NCI-H2107 (cell line): ENCODE measurements at regions not wholly inside any gene's neighbourhood (a gene's known extent, or its start where the extent isn't known, plus 50 kb on each side); places are given as distances from the start of the nearest gene placed in this dataset.

Experiments used
- DNase-seq: peaks from one replicate; lab custom pipeline; 2025; lab: John Stamatoyannopoulos, UW

DNA sequence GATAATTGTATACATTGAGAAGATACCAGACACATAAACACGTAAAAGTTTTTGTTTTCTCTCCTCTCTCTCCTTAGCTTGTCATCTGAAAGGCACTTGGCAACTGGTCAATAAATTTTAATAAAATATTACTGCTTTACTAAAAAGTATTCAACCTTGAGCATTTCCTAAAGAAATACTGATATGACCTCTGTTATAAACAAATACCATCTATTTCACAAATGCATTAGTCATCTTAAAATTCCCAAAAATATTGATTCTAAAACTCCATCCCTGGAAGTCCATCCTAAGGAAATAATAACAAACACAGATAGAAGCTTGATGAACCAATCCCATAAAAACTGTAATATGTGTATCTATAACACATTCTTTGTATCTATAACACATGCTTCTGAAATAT lies 483.2 kb downstream of the TLR4 start:
- DNase-seq: no peak

DNA sequence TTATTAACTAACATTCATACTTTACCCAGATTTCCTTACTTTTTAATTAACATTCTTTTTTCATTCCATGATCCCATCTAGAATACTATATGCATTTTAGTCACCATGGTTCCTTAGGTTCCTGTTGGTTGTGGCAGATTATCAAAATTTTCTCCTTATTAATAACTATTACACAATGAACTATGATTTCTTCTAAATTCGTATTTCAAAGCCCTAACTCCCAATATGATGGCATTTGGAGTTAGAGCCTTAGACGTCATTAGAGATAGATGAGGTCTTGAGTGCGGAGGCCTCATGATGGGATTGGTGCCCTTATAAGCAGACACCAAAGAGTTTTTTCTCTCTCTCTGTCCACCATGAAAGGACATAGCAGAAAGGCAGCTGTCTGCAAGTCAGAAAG lies 485.4 kb downstream of the TLR4 start:
- DNase-seq: no peak

DNA sequence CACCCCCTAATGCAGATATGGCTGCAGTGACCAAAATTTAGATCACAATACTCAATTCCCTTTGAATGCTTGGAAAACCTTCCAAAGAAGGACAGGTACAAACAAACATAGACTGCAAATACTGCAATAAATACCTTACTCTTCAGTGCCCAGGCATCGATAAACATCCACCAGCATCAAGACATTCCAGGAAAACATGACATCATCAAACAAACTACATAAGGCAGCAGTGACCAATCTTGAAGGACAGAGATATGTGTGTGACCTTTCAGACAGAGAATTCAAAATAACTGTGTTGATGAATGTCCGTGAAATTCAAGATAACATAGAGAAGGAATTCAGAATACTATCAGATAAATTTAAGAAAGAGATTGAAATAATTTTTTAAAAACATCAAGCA lies 488.6 kb downstream of the TLR4 start:
- DNase-seq: no peak

DNA sequence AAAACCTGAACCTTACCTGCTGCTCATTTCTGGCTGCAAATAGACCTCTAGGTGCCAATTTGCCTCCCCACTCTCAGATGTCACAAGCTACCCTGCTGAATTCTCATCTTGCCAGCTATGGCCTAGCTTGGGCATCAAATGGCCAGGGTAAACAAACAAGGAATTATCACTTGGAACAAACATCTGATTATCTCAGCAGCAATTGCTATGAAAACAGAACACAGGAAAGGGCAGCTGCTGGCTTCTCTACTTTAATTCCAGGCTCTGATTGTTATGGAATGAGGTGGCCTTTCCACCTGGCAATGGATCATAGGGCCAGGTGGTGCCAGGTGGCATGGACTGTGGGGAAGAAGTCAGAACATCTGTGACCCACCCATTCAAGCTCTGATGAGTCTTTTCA lies 505.1 kb downstream of the TLR4 start:
- no peak for DNase-seq

DNA sequence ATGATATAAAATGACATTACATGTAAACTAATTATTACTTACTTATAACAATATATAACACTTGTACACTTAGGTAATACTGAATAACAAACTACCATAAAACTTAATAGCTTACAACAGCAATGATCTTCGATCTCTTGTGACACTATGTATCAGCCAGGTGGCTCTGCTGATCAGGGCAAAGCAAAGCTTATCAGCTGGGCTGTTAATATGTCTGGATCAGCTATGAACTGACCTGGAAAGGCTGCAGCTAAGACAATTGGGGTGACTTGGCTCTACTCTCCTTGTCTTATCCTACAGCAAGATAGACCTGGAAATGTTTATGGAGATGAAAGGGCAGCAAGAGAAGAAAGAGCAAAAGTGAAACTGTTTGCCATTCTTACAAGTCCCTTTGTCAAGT lies 511.3 kb downstream of the TLR4 start:
- no peak for DNase-seq

DNA sequence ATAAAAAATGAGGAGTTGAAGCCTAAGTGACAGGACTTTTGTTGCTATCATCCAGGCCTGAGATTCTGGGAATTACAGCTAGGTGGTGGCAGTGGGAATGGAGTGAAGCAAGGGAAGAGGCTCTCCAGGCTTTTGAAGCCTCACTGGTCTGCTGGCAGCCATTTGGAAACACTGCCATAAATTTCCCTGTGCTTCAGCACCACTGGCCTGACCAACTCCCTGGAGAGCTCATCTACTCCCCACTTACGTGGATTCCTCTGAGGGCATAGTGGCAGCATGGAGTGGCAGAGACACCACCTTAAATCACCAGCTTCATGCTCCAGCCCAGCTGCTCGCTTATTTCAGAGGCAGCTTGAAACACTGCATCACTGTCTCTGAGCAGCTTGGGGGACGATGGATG lies 518.2 kb downstream of the TLR4 start:
- no peak for DNase-seq

DNA sequence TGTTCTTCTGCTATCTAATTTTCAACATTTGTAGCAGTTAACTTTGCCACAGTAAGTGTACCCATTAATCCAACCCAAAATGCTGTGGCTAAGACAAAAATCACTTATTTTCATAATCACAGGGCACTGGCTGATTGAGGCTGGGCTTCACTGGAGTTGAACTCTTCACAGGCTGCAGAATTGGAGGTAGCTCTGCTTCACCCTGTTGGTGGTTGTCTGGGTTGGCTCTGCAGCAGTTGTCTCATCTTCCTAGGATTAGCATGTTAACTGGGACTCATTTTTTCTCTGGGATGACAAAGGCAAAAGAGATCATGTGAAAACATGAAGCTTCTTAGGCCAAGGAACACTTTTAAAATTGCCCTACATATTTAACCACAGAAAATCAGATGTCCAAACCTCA lies 518.9 kb downstream of the TLR4 start:
- no peak for DNase-seq

DNA sequence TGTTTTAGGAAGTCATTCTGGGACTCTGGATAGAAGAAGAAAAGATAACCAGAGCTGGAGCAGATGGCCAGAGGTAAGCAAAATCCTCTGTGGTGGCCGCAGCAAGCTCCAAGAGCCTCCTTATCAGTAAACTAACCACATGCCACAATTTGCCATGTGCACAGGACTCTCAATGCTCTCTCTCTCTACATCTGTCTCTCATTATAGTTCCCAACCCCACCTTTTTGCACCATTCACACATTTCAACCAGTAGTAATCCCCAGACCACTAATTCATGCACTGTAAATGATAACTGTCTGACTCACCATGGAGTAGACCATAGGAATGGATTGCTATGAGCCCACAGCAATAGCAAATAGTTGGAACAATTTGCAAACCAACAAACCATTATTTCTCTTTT lies 526.1 kb downstream of the TLR4 start:
- DNase-seq: no peak

DNA sequence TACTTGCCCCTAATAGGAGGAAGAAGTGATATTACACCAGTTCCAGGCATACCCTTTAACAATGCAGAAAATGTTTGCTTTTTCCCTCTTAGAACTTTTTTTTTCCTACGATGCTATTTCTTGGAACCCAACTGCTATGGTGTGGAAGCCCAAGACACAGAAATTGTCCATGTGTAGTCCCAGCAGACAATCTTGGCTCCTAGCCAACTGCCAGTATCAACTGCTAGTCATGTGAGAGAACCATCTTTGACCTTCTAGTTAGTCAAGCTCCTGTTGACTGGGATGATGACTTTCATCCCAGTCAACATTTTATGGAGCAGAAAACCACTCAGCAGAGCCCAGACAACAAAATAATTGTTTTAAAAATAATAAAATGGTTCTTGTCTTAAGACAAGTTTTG lies 532.4 kb downstream of the TLR4 start:
- DNase-seq: no peak

DNA sequence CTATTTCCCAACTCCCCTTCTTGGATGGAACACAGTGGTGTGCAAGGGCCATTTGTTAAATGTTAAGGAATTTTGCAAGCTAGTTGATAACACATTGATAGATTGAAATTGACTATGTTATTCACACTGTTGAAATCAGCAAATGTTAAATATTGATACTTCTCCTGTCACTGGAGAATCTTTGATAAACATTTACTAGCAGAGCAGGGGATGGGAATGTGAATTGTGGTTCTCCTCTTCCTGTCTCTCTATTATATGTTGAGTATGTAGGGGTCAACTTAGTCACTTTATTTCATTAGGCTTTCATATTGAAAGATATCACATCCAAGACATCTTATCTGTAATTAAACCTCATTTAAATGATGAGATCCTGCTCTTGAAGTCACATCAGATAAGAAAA lies 533.9 kb downstream of the TLR4 start:
- no peak for DNase-seq

DNA sequence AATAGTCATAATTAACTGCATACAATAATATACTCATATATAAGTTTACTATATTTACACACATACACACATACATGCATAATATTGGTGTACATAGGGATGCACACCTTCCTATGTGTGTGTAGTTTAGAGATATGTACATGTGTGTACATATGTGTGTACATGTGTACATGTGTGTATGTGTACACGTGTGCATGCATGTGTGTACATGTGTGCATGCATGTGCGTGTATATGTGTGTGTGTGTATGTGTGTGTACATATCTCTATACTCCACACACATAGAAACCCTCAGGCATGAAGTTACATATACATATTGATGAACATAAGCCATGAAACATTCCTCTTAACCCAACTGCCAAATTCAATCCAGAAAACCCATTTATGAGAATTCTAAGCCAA lies 547.8 kb downstream of the TLR4 start:
- DNase-seq: no peak

DNA sequence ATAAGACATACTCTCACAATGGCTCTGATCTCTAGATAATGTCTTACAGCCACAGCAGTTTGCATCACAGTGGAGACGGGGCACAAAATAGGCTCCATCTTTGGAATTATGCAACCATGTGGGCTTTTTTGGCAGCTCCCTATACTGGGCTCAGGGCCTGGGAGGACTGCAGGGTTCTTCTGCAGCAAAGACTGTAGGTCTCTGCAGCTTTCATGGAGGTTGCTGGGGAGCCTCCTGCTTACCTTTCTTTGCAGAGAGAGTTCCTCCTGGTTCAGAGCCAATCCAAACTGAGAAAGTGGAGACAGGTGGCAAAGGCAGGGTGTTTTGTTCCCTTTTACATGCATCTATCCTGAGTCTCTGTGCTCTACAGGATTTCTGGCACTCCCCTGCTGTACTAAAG lies 558.0 kb downstream of the TLR4 start:
- DNase-seq: no peak

DNA sequence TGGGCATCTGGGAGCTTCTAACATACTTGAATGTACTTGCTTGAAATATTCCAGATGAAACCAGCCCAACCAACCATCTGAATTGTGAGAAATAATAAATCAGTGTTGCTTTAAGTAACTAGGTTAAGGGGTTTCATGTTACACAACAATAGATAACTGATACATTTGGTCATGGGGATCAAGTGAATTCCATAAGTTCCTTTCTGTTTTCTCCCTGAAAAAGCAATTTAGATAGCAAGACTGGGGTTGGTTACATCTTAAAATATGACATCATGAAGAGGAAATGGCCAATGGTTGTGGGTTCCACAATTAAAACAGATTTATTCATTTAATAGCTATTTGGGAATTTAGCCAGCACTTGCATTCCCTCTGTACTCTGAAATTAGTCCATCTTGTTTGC lies 559.7 kb downstream of the TLR4 start:
- no peak for DNase-seq

DNA sequence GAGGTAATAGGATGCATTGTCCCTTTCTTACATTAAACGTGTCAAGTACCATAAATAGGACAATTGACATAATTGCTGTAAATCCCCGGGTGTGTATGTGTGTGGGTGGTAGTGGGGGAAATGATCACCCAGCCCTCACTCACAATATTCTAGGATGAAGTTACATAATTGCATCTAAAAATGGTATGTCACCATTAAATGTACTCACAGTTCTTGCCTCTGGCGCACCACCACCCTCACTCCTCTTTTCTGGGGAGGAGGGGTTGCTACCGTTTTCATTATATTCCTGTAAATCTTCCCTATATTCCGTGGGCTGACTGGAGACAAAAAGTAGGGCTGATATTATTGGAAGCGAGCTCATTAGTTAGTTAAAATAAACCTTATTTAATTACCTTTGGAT lies 563.8 kb downstream of the TLR4 start:
- no peak for DNase-seq

DNA sequence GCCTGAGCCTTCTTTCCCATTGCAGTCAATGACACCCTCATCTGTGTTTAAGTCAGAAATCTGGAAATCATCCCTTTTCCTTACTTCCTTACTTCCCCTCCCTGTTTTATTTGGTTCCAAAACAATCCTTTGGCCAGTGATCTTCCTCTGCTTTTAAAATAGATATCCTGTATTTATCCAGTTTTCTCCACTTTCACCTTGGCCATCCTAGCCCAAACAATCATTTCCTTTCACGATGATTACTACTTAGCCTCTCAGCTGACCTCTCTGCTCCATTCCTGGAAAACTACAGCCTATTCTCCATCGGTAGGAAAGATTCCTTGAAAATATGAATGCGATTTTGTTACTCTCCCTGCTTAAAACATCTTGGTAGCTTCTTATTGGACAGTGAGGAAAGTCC lies 565.4 kb downstream of the TLR4 start:
- no peak for DNase-seq

DNA sequence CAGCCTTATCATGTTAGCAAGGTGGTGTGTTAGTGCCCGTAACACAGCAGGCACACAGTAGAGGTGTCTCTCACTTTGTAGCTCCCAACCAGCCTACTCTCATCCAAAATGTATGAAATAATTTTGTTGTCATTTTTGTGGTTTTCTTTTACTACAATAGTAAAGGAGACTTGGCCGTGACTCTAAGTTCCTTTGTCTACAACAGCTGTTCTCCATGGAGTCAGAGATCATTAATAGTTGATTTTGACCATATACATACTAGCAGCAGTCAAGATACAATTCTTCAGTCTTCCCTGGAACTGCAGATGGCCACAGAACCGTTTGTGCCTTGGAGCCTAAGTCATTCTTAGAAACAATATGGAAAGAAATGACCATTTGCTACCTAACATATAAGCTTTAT lies 567.1 kb downstream of the TLR4 start:
- DNase-seq: no peak

DNA sequence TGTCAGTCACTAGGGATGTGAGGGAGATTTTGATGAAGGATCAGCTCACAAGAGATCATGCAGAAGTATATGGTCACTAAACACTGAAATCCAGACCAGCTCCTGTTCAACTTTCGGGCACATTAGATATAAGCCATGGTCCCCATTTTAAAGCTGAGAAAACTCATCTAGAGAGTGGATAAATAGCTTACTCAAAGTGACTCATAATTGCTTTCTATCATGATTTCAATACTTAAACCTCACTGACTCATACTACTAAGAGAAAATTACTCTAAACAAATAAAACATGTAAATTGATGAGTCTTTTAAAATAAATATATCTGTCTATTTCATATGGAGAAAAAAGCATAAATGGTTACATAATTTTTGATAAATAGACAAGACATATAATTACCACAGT lies 567.7 kb downstream of the TLR4 start:
- no peak for DNase-seq

DNA sequence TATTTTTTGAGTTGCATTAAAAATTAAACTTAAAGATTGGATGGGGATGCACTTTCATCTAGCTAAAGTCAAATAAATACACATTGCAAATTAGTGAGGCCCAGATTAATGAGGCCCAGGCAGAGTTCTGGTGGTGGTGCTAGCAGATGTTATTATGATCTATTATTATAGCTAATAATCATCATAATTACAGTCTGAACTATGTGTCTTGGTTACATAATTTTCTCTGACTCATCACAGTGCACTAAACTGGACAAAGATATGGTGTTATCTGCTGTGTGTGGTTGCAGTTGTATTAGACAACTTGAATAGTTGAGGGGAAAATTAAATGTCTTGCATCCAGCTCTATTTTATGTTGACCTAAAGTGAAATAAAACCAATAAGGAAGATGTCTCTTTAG lies 568.8 kb downstream of the TLR4 start:
- no peak for DNase-seq

DNA sequence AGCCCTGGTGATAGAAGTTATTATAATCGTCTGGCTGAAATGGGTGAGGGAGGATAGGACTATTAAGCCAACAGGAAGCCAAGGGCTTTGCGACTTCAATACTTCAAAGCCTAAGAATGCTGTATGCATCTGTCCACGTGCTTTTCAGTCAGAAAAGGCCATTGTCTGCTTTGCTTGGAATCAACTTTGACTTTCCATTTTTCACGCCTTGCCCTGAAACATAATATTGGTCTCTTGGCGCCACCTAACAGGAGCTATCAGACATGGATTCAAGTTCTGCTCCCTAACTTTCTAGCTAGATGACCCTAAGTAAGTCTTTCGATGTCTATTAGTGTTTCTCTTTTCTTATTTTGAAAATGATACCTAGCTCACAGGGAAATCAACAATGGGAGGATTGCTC lies 572.6 kb downstream of the TLR4 start:
- DNase-seq: no peak

DNA sequence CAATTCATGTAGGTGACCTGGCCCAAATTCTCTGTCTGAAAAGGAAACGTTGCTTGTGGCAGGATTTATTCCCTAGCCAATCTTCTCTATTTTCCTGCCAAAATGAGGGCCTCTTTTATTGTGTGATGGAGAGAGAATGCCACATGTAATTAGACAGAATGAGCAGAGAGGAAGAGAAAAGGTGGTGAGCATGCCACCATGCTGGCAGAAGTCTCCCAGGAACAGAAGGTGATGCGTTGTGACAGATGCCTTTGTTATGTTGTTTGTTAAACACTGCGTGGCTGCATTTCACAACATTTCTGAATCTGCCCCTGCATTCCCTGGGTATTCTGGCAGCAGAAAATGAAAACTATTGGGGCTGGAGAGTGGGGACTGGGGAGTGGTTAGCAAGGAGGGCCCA lies 577.6 kb downstream of the TLR4 start:
- no peak for DNase-seq

DNA sequence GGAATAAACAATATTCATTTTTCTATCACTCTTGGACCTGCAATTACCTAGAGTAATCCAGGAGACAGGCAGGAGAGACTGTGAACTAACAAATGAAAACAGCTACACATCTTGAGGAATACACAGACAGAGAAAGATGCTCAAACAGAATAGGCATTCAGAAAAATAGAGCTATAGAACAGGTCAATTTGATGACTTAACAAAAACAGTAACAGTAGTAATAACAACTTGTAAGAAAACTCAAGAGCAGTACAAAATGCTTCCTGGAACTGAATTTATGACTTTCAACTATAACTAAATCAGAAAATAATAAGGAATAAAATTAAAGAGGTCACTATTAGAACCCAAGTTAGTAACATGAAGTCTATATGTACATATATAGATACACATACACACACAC lies 579.3 kb downstream of the TLR4 start:
- DNase-seq: no peak

DNA sequence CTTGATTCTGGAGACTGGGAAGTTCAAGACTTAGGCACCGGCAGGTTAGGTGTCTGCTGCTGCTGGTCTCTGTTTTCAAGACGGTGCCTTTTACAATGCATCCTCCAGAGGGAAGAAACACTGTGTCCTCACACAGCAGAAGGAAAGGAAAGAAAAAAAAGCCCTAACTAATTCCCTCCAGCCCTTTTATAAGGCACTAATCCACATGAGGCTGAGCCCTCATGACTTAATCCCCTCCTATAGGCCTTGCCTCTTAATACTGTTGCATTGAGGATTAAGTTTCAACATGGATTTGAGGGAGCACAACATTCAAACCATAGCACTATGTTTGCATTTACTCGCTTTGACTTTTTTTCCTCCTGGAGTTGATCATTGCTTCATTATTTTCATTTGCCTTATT lies 585.9 kb downstream of the TLR4 start:
- DNase-seq: no peak

DNA sequence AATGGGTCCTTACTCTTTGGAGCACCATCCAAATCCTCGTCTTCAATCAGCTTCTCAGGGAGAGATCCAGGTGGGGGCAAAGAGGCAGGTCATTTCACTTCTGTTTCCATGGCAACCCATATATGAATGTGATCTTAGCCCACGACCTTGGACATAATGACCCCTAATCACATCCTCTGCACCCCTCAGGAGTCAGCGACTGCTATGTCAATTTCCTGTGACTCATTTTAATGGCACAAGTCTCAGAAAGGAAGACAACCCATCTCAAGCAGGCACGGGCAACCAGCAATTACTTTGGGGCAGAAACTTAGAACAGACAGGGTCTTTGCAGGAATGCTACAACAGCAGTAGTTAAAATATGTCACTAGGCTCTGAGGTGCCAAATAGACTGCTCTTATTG lies 591.2 kb downstream of the TLR4 start:
- DNase-seq: no peak

DNA sequence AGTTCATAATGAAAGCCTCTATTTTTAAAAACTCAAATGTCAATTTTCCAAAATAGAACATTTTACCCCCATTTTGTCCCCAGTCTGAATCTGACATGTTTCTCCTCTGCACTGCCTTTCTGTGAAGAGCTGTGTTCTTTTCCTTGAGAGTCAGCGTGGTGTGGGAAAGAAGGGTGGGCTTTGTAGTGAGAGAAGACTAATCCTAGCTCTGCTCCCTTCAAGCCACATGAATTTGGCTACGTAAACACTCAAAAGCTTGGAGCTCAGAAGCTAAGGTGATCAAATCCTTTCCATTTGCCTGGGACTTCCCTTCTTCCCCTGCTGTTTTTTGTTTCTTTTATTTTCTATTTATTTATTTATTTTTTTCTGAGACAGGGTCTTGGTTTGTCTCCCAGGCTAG lies 598.5 kb downstream of the TLR4 start:
- DNase-seq: no peak

DNA sequence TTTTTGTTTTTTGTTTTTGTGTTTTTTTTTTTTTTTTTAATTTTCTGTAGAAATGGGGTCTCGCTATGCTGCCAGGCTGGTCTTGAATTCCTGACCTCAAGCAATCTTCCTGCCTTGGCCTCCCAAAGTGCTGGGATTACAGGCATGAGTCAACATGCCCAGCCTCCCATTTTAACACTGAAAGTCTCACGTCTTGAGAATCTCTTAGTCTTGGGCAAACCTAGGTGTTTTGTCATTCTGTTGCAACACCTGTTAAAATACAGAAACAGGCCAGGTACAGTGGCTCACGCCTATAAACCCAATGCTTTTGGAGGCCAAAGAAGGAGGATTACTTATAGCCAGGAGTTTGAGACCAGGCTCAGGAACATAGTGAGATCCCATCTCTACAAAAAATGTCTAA lies 599.0 kb downstream of the TLR4 start:
- no peak for DNase-seq

DNA sequence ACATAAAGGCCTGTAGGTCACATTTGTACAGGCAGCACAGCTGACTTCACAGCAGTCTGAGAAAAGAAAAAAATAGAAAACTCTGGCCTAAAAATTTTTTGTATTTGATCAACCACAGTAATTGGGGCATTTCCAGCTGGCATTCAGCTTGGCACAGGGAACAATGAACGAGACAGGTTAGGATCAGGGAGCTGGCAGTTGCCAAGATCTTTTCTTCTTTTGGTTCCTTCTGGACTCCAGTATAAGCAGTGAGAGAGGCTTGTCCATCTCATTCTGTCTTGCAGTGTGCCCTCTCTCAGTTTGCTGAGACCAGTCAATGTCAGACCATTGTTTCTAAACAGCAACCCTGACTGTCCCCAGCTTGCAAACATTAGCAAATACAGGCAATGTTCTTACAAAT lies 601.1 kb downstream of the TLR4 start:
- DNase-seq: no peak
